Astrocyte (in vitro differentiated cells and primary cell): ENCODE measurements at regions not wholly inside any gene's neighbourhood (a gene's known extent, or its start where the extent isn't known, plus 50 kb on each side); places are given as distances from the start of the nearest gene placed in this dataset.

Experiments used
- CTCF ChIP-seq: IDR thresholded peaks from 2 replicates; pipeline ENCODE4 v1.5.1; 2011; ENCODE audit warnings: low read depth, mild to moderate bottlenecking, inconsistent platforms, low read length, moderate library complexity; ENCODE audit not compliant: insufficient read depth
- EZH2 ChIP-seq: IDR thresholded peaks from 2 replicates; pipeline ENCODE4 v1.6.1; 2012; ENCODE audit warnings: mild to moderate bottlenecking, low read length, inconsistent platforms; ENCODE audit not compliant: insufficient read depth

GRCh38 chr1:47635597-47635996 lies 197.8 kb downstream of the FOXD2 start:
- TF ChIP-seq EZH2 (no peak), CTCF (no peak)
